Brain microvascular endothelial cell (primary cell): ENCODE measurements at regions not wholly inside any gene's neighbourhood (a gene's known extent, or its start where the extent isn't known, plus 50 kb on each side); places are given as distances from the start of the nearest gene placed in this dataset.

Experiments used
- DNase-seq: peaks from one replicate; pipeline ENCODE4 v3.0.0-alpha.2; 2020
- H3K27ac ChIP-seq: fragments of 250-450 bp; sonication (Bioruptor Pico); 2 replicates; pipeline ENCODE4 v1.5.1; 2020; ENCODE audit warnings: mild to moderate bottlenecking, moderate library complexity
- H3K27me3 ChIP-seq: fragments of 250-450 bp; sonication (Bioruptor Pico); replicated peaks from 2 replicates; pipeline ENCODE4 v1.5.1; 2020; ENCODE audit warnings: mild to moderate bottlenecking
- H3K36me3 ChIP-seq: fragments of 250-450 bp; sonication (Bioruptor Pico); replicated peaks from 2 replicates; pipeline ENCODE4 v1.5.1; 2020; ENCODE audit warnings: mild to moderate bottlenecking
- H3K4me3 ChIP-seq: 2 replicates; pipeline ENCODE4 v1.5.1; 2011; ENCODE audit warnings: low read depth, mild to moderate bottlenecking, control low read depth, low read length, moderate library complexity
- CTCF ChIP-seq: IDR thresholded peaks from 2 replicates; pipeline ENCODE4 v1.5.1; 2011; ENCODE audit warnings: low read depth, mild to moderate bottlenecking, moderate library complexity, low read length, control low read depth, inconsistent platforms; ENCODE audit errors: missing control alignments
- in situ Hi-C: cut with HindIII; loops from 2 replicates; pipeline ENCODE4 v1.10.0; 2017; ENCODE audit warnings: low sequenced_read_pairs, low pct_ligation_motif_present

- Histone ChIP-seq H3K27ac (no peak overlapping the region), H3K27me3 (peaks cover 80% of the 10 kb centered on the region), H3K36me3 (no peaks in the 10 kb centered on the region), H3K4me3 (no peak overlapping the region)
- in situ Hi-C loops: no loop called here
- no peak for DNase-seq
- no peak for TF ChIP-seq CTCF
Measured at GRCh38 chr6:28768187-28768913, 155.4 kb downstream of the TRIM27 start.

- TF ChIP-seq CTCF: peak; percentile 34
- H3K36me3 ChIP-seq: no peaks in the 10 kb centered on the region
- H3K27me3 ChIP-seq: peaks cover 91% of the 10 kb centered on the region
- H3K4me3 ChIP-seq: no peak overlapping the region
- in situ Hi-C loops: no loop called here
- H3K27ac ChIP-seq: no peak overlapping the region
- DNase-seq: peak; percentile 75
Measured at GRCh38 chr6:28769626-28770402, 154.0 kb downstream of the TRIM27 start.

DNA sequence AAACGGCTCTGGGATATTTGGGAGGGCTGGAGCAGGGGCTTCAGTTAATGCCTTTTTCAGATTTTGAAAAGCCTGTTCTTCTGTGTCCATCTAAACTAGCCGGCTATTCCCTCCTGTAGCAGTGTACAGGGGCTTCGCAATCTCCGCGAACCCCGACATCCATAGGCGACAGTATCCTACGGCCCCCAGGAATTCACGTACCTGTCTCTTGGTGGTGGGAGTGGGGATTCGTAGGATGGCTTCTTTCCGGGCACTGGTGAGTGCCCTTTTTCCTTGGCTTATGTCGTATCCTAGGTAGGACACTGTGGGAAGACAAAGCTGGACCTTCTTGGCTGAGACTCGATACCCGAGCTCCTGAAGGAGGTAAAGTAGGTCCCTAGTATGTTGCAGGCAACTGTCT, 153.1 kb downstream of the TRIM27 start:
- no peak for TF ChIP-seq CTCF
- Histone ChIP-seq H3K27me3 (peaks cover 91% of the 10 kb centered on the region), H3K27ac (no peak overlapping the region), H3K4me3 (no peak overlapping the region), H3K36me3 (no peaks in the 10 kb centered on the region)
- no peak for DNase-seq
- in situ Hi-C loops: no loop called here

- peaks cover 94% of the 10 kb centered on the region for H3K27me3 ChIP-seq
- H3K36me3 ChIP-seq: no peaks in the 10 kb centered on the region
- no peak overlapping the region for H3K4me3 ChIP-seq
- in situ Hi-C loops: no loop called here
- no peak for TF ChIP-seq CTCF
- H3K27ac ChIP-seq: no peak overlapping the region
- DNase-seq: no peak
Measured at GRCh38 chr6:28771401-28772267, 152.2 kb downstream of the TRIM27 start.

DNA sequence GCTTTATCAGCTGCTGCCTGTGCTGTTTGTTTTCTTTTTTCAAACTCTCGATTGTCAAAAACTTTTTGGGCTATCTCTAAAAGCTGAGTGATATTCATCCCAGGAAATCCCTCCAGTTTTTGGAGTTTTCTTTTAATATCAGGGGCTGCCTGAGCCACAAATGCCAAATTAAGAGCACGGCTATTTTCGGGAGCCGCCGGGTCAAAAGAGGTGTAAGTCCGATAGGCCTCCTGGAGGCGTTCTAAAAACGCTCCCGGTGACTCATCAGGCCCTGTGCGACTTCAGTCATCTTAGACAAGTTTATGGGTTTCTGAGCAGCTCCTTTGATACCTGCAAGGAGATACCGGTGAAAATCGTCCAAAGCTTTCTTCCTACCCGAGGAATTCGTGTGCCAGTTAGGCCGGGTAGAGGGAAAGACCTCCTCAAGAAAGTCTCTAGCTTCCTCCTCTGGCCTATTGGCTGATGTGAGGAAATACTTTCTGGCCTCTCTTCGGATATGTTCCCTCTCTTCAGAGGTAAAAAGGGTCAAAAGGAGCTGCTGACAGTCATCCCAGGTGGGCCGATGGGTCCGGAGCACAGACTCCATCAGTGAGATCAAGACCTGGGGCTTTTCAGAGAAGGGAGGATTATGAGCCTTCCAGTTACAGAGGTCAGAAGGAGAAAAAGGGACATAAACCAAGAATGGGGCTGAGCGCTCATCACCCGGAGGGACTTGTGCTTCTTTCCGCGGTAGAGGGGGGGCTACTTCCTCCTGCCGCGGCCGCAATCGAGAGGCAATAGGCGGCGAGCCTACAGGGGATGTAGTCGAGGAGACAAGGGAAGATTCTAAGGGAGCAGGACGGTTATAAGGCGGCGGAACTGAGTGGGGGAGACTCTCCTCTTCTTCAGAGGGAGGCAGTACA, 151.1 kb downstream of the TRIM27 start:
- Histone ChIP-seq H3K27me3 (peaks cover 94% of the 10 kb centered on the region), H3K27ac (no peak overlapping the region), H3K36me3 (no peaks in the 10 kb centered on the region), H3K4me3 (no peak overlapping the region)
- no peak for DNase-seq
- in situ Hi-C loops: no loop called here
- no peak for TF ChIP-seq CTCF
